Activated CD8-positive, alpha-beta T cell treated with anti-CD3 and anti-CD28 coated beads for 36 hours (primary cell): ENCODE measurements at regions not wholly inside any gene's neighbourhood (a gene's known extent, or its start where the extent isn't known, plus 50 kb on each side); places are given as distances from the start of the nearest gene placed in this dataset.

Experiments used
- ATAC-seq: fragments of 200-7000 bp; cut with Tn5 transposase; one replicate; pipeline ENCODE4 v1.10.0; 2021; ENCODE audit warnings: mild to moderate bottlenecking, moderate library complexity
- CTCF ChIA-PET: fragments of 350-600 bp; sonication (Branson Sonifier 250); formaldehyde crosslinking; loops from one replicate; lab custom pipeline; 2021; ENCODE audit warnings: antibody characterized with exemption; lab: Charles Lee
- POLR2A ChIA-PET: fragments of 350-600 bp; sonication (Branson Sonifier 250); formaldehyde crosslinking; loops from one replicate; lab custom pipeline; 2021; ENCODE audit warnings: antibody characterized with exemption; lab: Charles Lee
- DNase-seq: peaks from one replicate; pipeline ENCODE4 v3.0.0-alpha.2; 2020
- H3K27ac Mint-ChIP-seq: one replicate; pipeline ENCODE4 v1.8.0; 2021; ENCODE audit warnings: mild to moderate bottlenecking, mixed read lengths
- H3K27me3 Mint-ChIP-seq: one replicate; pipeline ENCODE4 v1.8.0; 2021; ENCODE audit warnings: mixed read lengths
- H3K36me3 Mint-ChIP-seq: one replicate; pipeline ENCODE4 v1.8.0; 2021; ENCODE audit warnings: low read depth, mixed read lengths
- H3K4me1 Mint-ChIP-seq: one replicate; pipeline ENCODE4 v1.8.0; 2021; ENCODE audit warnings: low read depth, mixed read lengths
- H3K4me3 Mint-ChIP-seq: one replicate; pipeline ENCODE4 v1.8.0; 2021; ENCODE audit warnings: mild to moderate bottlenecking, moderate library complexity, mixed read lengths
- H3K9me3 Mint-ChIP-seq: one replicate; pipeline ENCODE4 v1.8.0; 2021; ENCODE audit warnings: mixed read lengths
- intact Hi-C: fragments of 100-400 bp; cut with micrococcal nuclease; formaldehyde crosslinking; loops from one replicate; pipeline ENCODE4 v1.10.0; 2022
- TF ChIP-seq, protein P1 (sequence below): fragments of 200-600 bp; IDR thresholded peaks from one replicate; pipeline ENCODE4 v1.8.0; 2022; ENCODE audit warnings: antibody characterized with exemption, mild to moderate bottlenecking

DNA sequence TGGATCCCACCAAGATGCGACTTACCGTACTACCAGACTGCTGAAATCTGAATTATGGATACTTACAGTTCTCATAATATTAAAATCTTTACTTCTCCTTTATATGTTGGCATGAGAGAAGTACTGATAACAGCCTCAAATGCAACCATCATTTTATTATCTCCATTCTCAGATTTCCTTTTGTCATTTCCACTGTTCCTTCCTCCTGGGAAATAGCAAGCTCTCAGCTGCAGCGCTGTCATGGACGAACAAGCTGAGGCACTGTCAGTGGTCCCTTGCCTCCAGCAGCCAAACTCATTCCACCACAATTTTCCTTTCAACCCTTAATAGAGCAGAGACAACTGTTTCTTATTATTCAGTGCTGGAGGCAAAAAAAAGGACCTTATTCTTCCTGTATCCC lies 478.4 kb downstream of the ARL4A start:
- POLR2A ChIA-PET, result no interaction called here
- Mint-ChIP-seq H3K9me3 (no peaks in the 10 kb centered on the region), H3K36me3 (no peaks in the 10 kb centered on the region), H3K4me3 (no peak overlapping the region), H3K27me3 (peaks cover 5% of the 10 kb centered on the region), H3K4me1 (no peaks in the 10 kb centered on the region), H3K27ac (no peak overlapping the region)
- TF ChIP-seq, protein P1, sequence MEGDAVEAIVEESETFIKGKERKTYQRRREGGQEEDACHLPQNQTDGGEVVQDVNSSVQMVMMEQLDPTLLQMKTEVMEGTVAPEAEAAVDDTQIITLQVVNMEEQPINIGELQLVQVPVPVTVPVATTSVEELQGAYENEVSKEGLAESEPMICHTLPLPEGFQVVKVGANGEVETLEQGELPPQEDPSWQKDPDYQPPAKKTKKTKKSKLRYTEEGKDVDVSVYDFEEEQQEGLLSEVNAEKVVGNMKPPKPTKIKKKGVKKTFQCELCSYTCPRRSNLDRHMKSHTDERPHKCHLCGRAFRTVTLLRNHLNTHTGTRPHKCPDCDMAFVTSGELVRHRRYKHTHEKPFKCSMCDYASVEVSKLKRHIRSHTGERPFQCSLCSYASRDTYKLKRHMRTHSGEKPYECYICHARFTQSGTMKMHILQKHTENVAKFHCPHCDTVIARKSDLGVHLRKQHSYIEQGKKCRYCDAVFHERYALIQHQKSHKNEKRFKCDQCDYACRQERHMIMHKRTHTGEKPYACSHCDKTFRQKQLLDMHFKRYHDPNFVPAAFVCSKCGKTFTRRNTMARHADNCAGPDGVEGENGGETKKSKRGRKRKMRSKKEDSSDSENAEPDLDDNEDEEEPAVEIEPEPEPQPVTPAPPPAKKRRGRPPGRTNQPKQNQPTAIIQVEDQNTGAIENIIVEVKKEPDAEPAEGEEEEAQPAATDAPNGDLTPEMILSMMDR, result no peak
- DNase-seq, result no peak
- ATAC-seq, result no peak
- intact Hi-C loops, result no loop called here
- CTCF ChIA-PET, result interaction anchor here (0.7 kb wide), 1 partner anchor 11 kb away, joined by 3 read pairs; no protein-coding TSS in a partner anchor

GRCh38 chr7:13166801-13167200 lies 479.4 kb downstream of the ARL4A start:
- peaks cover 3% of the 10 kb centered on the region for H3K27me3 Mint-ChIP-seq
- H3K4me1 Mint-ChIP-seq, result no peaks in the 10 kb centered on the region
- no peaks in the 10 kb centered on the region for H3K9me3 Mint-ChIP-seq
- H3K4me3 Mint-ChIP-seq, result no peak overlapping the region
- POLR2A ChIA-PET, result no interaction called here
- DNase-seq (no peak), ATAC-seq (no peak)
- intact Hi-C loops, result no loop called here
- no peaks in the 10 kb centered on the region for H3K36me3 Mint-ChIP-seq
- CTCF ChIA-PET, result no interaction called here
- TF ChIP-seq, protein P1, result no peak
- no peak overlapping the region for H3K27ac Mint-ChIP-seq

DNA sequence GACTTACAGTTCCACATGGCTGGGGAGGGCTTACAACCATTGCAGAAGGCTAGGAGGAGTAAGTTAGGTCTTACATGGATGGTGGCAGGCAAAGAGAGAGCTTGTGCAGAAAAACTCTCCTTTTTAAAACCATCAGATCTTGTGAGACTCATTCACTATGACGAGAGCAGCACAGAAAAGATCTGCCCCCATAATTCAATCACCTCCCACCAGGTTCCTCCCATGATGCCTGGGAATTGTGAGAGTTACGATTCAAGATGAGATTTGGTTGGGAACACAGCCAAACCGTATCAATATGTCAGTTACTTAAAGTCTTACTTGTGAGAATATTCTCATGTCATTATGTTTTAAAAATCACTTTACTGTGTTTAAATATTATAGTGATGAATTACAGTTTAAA lies 481.9 kb downstream of the ARL4A start:
- intact Hi-C loops, result no loop called here
- ATAC-seq, result no peak
- Mint-ChIP-seq H3K27me3 (peaks cover 3% of the 10 kb centered on the region), H3K36me3 (no peaks in the 10 kb centered on the region), H3K4me3 (no peak overlapping the region), H3K4me1 (no peaks in the 10 kb centered on the region), H3K9me3 (no peaks in the 10 kb centered on the region), H3K27ac (no peak overlapping the region)
- CTCF ChIA-PET, result no interaction called here
- POLR2A ChIA-PET, result no interaction called here
- DNase-seq, result no peak
- TF ChIP-seq, protein P1, result no peak

DNA sequence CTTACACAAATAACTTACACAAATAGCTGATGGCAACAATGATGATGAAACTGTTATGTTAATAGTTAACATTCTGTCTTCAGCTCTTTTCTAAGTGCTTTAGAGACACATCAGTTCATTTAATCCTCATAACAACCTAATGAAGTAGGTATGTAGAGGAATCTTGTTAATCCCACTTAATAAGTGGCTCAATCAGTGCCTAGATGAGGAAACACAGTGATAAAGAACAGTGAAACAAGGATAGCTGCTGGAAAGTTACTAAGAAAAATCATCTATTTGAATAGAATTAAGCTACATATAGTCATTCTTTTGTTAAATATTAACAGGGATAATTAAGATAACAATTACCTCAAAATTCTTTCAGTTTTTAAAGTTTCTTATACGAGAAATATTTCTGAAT lies 487.6 kb downstream of the ARL4A start:
- no peaks in the 10 kb centered on the region for H3K27me3 Mint-ChIP-seq
- H3K4me1 Mint-ChIP-seq, result no peaks in the 10 kb centered on the region
- no peak overlapping the region for H3K4me3 Mint-ChIP-seq
- ATAC-seq (no peak), DNase-seq (no peak)
- POLR2A ChIA-PET, result no interaction called here
- H3K9me3 Mint-ChIP-seq, result no peaks in the 10 kb centered on the region
- H3K36me3 Mint-ChIP-seq, result no peaks in the 10 kb centered on the region
- intact Hi-C loops, result no loop called here
- H3K27ac Mint-ChIP-seq, result no peak overlapping the region
- TF ChIP-seq, protein P1, result no peak
- CTCF ChIA-PET, result interaction anchor here (1.2 to 1.6 kb wide), 2 partner anchors 15 to 57 kb away, joined by 3 read pairs; no protein-coding TSS in a partner anchor

- no peaks in the 10 kb centered on the region for H3K27me3 Mint-ChIP-seq
- ATAC-seq (no peak), DNase-seq (no peak)
- intact Hi-C loops, result no loop called here
- H3K9me3 Mint-ChIP-seq, result no peaks in the 10 kb centered on the region
- TF ChIP-seq, protein P1, result no peak
- H3K4me1 Mint-ChIP-seq, result no peaks in the 10 kb centered on the region
- H3K36me3 Mint-ChIP-seq, result no peaks in the 10 kb centered on the region
- no peak overlapping the region for H3K27ac Mint-ChIP-seq
- ChIA-PET CTCF (no interaction called here), POLR2A (no interaction called here)
- no peak overlapping the region for H3K4me3 Mint-ChIP-seq
Measured at GRCh38 chr7:13179011-13179582, 491.7 kb downstream of the ARL4A start.
